ENCODE measurements at regions not wholly inside any gene's neighbourhood (a gene's known extent, or its start where the extent isn't known, plus 50 kb on each side); places are given as distances from the start of the nearest gene placed in this dataset.

GRCh38 chr5:74118071-74118470, 492.1 kb downstream of the ARHGEF28 start:
- TF ChIP-seq CTCF (IDR thresholded peaks at IDR 0.05; ENCODE audit: low read depth, low read length), result no peak
- H3K4me3 ChIP-seq (ENCODE audit: low read depth, low read length), result no peak overlapping the region

GRCh38 chr5:74116984-74117383, 491.0 kb downstream of the ARHGEF28 start:
- no peak overlapping the region for H3K4me3 ChIP-seq (ENCODE audit: low read depth, low read length)
- no peak for TF ChIP-seq CTCF (IDR thresholded peaks at IDR 0.05; ENCODE audit: low read depth, low read length)

- TF ChIP-seq CTCF (IDR thresholded peaks at IDR 0.05; ENCODE audit: low read depth, low read length), result no peak
- H3K4me3 ChIP-seq (ENCODE audit: low read depth, low read length), result no peak overlapping the region
Measured at GRCh38 chr5:74116266-74116665, 490.3 kb downstream of the ARHGEF28 start.

- TF ChIP-seq CTCF (IDR thresholded peaks at IDR 0.05; ENCODE audit: low read depth, low read length), result no peak
- H3K4me3 ChIP-seq (ENCODE audit: low read depth, low read length), result no peak overlapping the region
Measured at GRCh38 chr5:74113927-74114326, 487.9 kb downstream of the ARHGEF28 start.

- H3K4me3 ChIP-seq (ENCODE audit: low read depth, low read length), result no peak overlapping the region
- no peak for TF ChIP-seq CTCF (IDR thresholded peaks at IDR 0.05; ENCODE audit: low read depth, low read length)
Measured at GRCh38 chr5:74113196-74113540, 487.2 kb downstream of the ARHGEF28 start.

GRCh38 chr5:74112372-74113195, 486.6 kb downstream of the ARHGEF28 start:
- TF ChIP-seq CTCF (IDR thresholded peaks at IDR 0.05; ENCODE audit: low read depth, low read length), result no peak
- no peak overlapping the region for H3K4me3 ChIP-seq (ENCODE audit: low read depth, low read length)

GRCh38 chr5:74111764-74112163, 485.8 kb downstream of the ARHGEF28 start:
- no peak overlapping the region for H3K4me3 ChIP-seq (ENCODE audit: low read depth, low read length)
- no peak for TF ChIP-seq CTCF (IDR thresholded peaks at IDR 0.05; ENCODE audit: low read depth, low read length)

Measured in WI38 (cell line).